PC-9 (cell line): ENCODE measurements at regions not wholly inside any gene's neighbourhood (a gene's known extent, or its start where the extent isn't known, plus 50 kb on each side); places are given as distances from the start of the nearest gene placed in this dataset.
A peak's percentile ranks its signal among the peaks of the same experiment; 100 is the strongest.

Experiments
- BruUV-seq: library from RNA; stranded (reverse); fragments of 400-500 nt; replicated peaks from 2 replicates; lab custom pipeline; 2021; lab: Mats Ljungman, UMichigan
- CTCF ChIA-PET: fragments of 300-600 bp; sonication (Branson Sonifier 250); formaldehyde crosslinking; loops from one replicate; lab custom pipeline; 2022; ENCODE audit warnings: antibody characterized with exemption; lab: Charles Lee
- POLR2A ChIA-PET: fragments of 300-600 bp; sonication (Branson Sonifier 250); formaldehyde crosslinking; loops from one replicate; lab custom pipeline; 2022; ENCODE audit warnings: antibody characterized with exemption; ENCODE audit not compliant: unreplicated experiment; lab: Charles Lee
- DNase-seq, 2 experiments: peaks; one replicate each; pipeline versions ENCODE4 v3.0.0 to v3.0.0-alpha.2; 2015 to 2022; ENCODE audit warnings: mixed read lengths in 1 of 2
- H2AFZ ChIP-seq: fragments of 200-600 bp; sonication (generic); 2 replicates; pipeline ENCODE4 v1.8.1; 2017; ENCODE audit warnings: antibody characterized with exemption
- H3F3A ChIP-seq: fragments of 200-600 bp; sonication (generic); 2 replicates; pipeline ENCODE4 v1.8.1; 2017; ENCODE audit warnings: antibody characterized with exemption, mild to moderate bottlenecking, low read depth; ENCODE audit not compliant: insufficient read depth
- H3K27ac ChIP-seq: fragments of 200-600 bp; sonication (generic); 2 replicates; pipeline ENCODE4 v1.6.1; 2016; ENCODE audit warnings: mixed run types
- H3K27me3 ChIP-seq: fragments of 200-600 bp; sonication (generic); 2 replicates; pipeline ENCODE4 v1.6.1; 2016; ENCODE audit warnings: low read depth, mixed run types; ENCODE audit not compliant: insufficient read depth
- H3K36me3 ChIP-seq: fragments of 200-600 bp; sonication (generic); 2 replicates; pipeline ENCODE4 v1.6.1; 2016; ENCODE audit warnings: low read depth, mixed run types
- H3K4me1 ChIP-seq: fragments of 200-600 bp; sonication (generic); replicated peaks from 2 replicates; pipeline ENCODE4 v1.6.1; 2016; ENCODE audit warnings: mixed run types; ENCODE audit not compliant: insufficient read depth
- H3K4me2 ChIP-seq: fragments of 200-600 bp; sonication (generic); 2 replicates; pipeline ENCODE4 v1.6.1; 2017; ENCODE audit warnings: mixed run types
- H3K4me3 ChIP-seq: fragments of 200-600 bp; sonication (generic); 2 replicates; pipeline ENCODE4 v1.6.1; 2016; ENCODE audit warnings: mixed run types
- H3K79me2 ChIP-seq: fragments of 200-600 bp; sonication (generic); 2 replicates; pipeline ENCODE4 v1.6.1; 2017; ENCODE audit warnings: low read depth, mixed run types
- H3K9me2 ChIP-seq: fragments of 200-600 bp; sonication (generic); 2 replicates; pipeline ENCODE4 v1.8.1; 2017; ENCODE audit warnings: mild to moderate bottlenecking; ENCODE audit not compliant: insufficient read depth
- H3K9me3 ChIP-seq: fragments of 200-600 bp; sonication (generic); 2 replicates; pipeline ENCODE4 v1.8.1; 2016; ENCODE audit warnings: low read depth; ENCODE audit not compliant: insufficient read depth
- H4K20me1 ChIP-seq: fragments of 200-600 bp; sonication (generic); 2 replicates; pipeline ENCODE4 v1.8.1; 2017; ENCODE audit not compliant: insufficient read depth
- CTCF ChIP-seq: fragments of 200-600 bp; sonication (generic); conservative IDR thresholded peaks from 2 replicates; pipeline ENCODE4 v1.6.1; 2017; ENCODE audit warnings: mixed run types, antibody characterized with exemption, mild to moderate bottlenecking, moderate library complexity
- EZH2 ChIP-seq: fragments of 200-600 bp; sonication (generic); IDR thresholded peaks from 2 replicates; pipeline ENCODE4 v1.8.0; 2017; ENCODE audit warnings: antibody characterized with exemption, low read depth
- intact Hi-C: fragments of 100-400 bp; cut with micrococcal nuclease; formaldehyde crosslinking; loops from one replicate; pipeline ENCODE4 v1.10.0; 2022; ENCODE audit not compliant: unreplicated experiment

GRCh38 chr13:65631078-65631477, 1599.1 kb downstream of the PCDH9 start:
- BruUV-seq: no TSS peak
- no peak overlapping the region for H3K4me2 ChIP-seq
- no peak overlapping the region for H2AFZ ChIP-seq
- intact Hi-C loops: no loop called here
- H3F3A ChIP-seq: no peaks in the 10 kb centered on the region
- H3K79me2 ChIP-seq: no peaks in the 10 kb centered on the region
- POLR2A ChIA-PET: no interaction called here
- no peaks in the 10 kb centered on the region for H3K9me2 ChIP-seq
- H4K20me1 ChIP-seq: no peaks in the 10 kb centered on the region
- H3K4me3 ChIP-seq: no peak overlapping the region
- H3K27me3 ChIP-seq: no peaks in the 10 kb centered on the region
- no peaks in the 10 kb centered on the region for H3K9me3 ChIP-seq
- H3K36me3 ChIP-seq: no peaks in the 10 kb centered on the region
- CTCF ChIA-PET: no interaction called here
- DNase-seq: no peak
- no peaks in the 10 kb centered on the region for H3K4me1 ChIP-seq
- H3K27ac ChIP-seq: no peak overlapping the region
- TF ChIP-seq CTCF (no peak), EZH2 (no peak)

GRCh38 chr13:65629926-65630325, 1600.2 kb downstream of the PCDH9 start:
- CTCF ChIA-PET: interaction anchor here (0.6 kb wide), 1 partner anchor 297 kb away, joined by 3 read pairs; no protein-coding TSS in a partner anchor
- no peaks in the 10 kb centered on the region for H3K27me3 ChIP-seq
- no TSS peak for BruUV-seq
- no peak overlapping the region for H3K27ac ChIP-seq
- H3K9me2 ChIP-seq: no peaks in the 10 kb centered on the region
- no peaks in the 10 kb centered on the region for H3F3A ChIP-seq
- H3K36me3 ChIP-seq: no peaks in the 10 kb centered on the region
- H3K4me1 ChIP-seq: no peaks in the 10 kb centered on the region
- POLR2A ChIA-PET: no interaction called here
- H3K4me2 ChIP-seq: no peak overlapping the region
- no peak for DNase-seq
- H3K9me3 ChIP-seq: no peaks in the 10 kb centered on the region
- intact Hi-C loops: no loop called here
- H3K4me3 ChIP-seq: no peak overlapping the region
- 0 out of 2 replicates have a peak overlapping the region, but pooled peaks have one; percentile 46 for H2AFZ ChIP-seq
- no peaks in the 10 kb centered on the region for H4K20me1 ChIP-seq
- TF ChIP-seq CTCF (no peak), EZH2 (no peak)
- H3K79me2 ChIP-seq: no peaks in the 10 kb centered on the region

DNA sequence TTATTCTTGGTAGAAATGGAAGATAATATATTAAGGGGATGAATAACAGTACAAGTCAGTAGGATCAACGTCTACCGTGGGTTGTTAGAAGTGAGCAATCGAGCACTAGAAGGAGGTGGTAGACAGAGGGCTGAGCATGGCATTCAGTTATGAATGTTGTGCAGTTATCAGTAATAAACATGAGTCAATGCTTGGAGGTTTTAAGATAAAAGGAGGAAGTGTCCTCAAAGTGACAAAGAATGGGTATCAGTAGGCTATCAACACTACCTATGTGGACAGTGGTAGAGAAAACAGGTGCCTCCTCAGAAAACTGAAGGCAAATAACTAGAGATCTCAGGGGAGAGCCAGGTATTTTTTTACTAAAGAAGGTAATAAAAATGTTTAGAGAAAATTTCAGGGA, 1607.0 kb downstream of the PCDH9 start:
- H3K27me3 ChIP-seq: no peaks in the 10 kb centered on the region
- H3K79me2 ChIP-seq: no peaks in the 10 kb centered on the region
- H3K4me1 ChIP-seq: no peaks in the 10 kb centered on the region
- ChIA-PET POLR2A (no interaction called here), CTCF (no interaction called here)
- H3K4me3 ChIP-seq: no peak overlapping the region
- no peaks in the 10 kb centered on the region for H4K20me1 ChIP-seq
- no peaks in the 10 kb centered on the region for H3K9me2 ChIP-seq
- no peaks in the 10 kb centered on the region for H3K9me3 ChIP-seq
- BruUV-seq: no TSS peak
- H2AFZ ChIP-seq: no peak overlapping the region
- intact Hi-C loops: no loop called here
- H3F3A ChIP-seq: no peaks in the 10 kb centered on the region
- no peak for TF ChIP-seq EZH2
- no peak for TF ChIP-seq CTCF
- H3K4me2 ChIP-seq: no peak overlapping the region
- H3K27ac ChIP-seq: no peak overlapping the region
- no peaks in the 10 kb centered on the region for H3K36me3 ChIP-seq
- DNase-seq: no peak
